DOHH2 (cell line): ENCODE measurements at regions not wholly inside any gene's neighbourhood (a gene's known extent, or its start where the extent isn't known, plus 50 kb on each side); places are given as distances from the start of the nearest gene placed in this dataset.
A peak's percentile ranks its signal among the peaks of the same experiment; 100 is the strongest.

Experiments
- H3F3A ChIP-seq: fragments of 200-600 bp; sonication (generic), shearing (Covaris generic); 2 replicates; pipeline ENCODE4 v1.6.0; 2016; ENCODE audit warnings: antibody characterized with exemption, mild to moderate bottlenecking; ENCODE audit not compliant: control insufficient read depth, insufficient read depth
- H3K27ac ChIP-seq: fragments of 200-600 bp; sonication (generic); 2 replicates; pipeline ENCODE4 v1.5.1; 2014; ENCODE audit warnings: low read depth, mild to moderate bottlenecking, low read length, moderate library complexity
- H3K27me3 ChIP-seq: fragments of 200-600 bp; sonication (generic); 2 replicates; pipeline ENCODE4 v1.6.1; 2014; ENCODE audit warnings: mild to moderate bottlenecking, low read length, mixed read lengths; ENCODE audit not compliant: control insufficient read depth
- H3K36me3 ChIP-seq: fragments of 200-600 bp; sonication (generic); 2 replicates; pipeline ENCODE4 v1.6.1; 2014; ENCODE audit warnings: mild to moderate bottlenecking, low read length, moderate library complexity, mixed read lengths; ENCODE audit not compliant: control insufficient read depth
- H3K4me1 ChIP-seq: fragments of 200-600 bp; sonication (generic); 2 replicates; pipeline ENCODE4 v1.6.1; 2014; ENCODE audit warnings: mild to moderate bottlenecking, low read length, mixed read lengths; ENCODE audit not compliant: control insufficient read depth
- H3K4me2 ChIP-seq: fragments of 200-600 bp; sonication (generic); 2 replicates; pipeline ENCODE4 v1.6.0; 2014; ENCODE audit warnings: mild to moderate bottlenecking, low read length, moderate library complexity
- H3K4me3 ChIP-seq: fragments of 200-600 bp; sonication (generic); 2 replicates; pipeline ENCODE4 v1.5.1; 2014; ENCODE audit warnings: mild to moderate bottlenecking, low read length, mixed read lengths
- H3K79me2 ChIP-seq: fragments of 200-600 bp; sonication (generic); 2 replicates; pipeline ENCODE4 v1.6.1; 2014; ENCODE audit warnings: mild to moderate bottlenecking, low read length, mixed read lengths; ENCODE audit not compliant: control insufficient read depth
- H3K9me2 ChIP-seq: fragments of 200-600 bp; sonication (generic); replicated peaks from 2 replicates; pipeline ENCODE4 v1.6.1; 2014; ENCODE audit warnings: mild to moderate bottlenecking, low read length, mixed read lengths; ENCODE audit not compliant: control insufficient read depth
- H3K9me3 ChIP-seq: fragments of 200-600 bp; sonication (generic); 2 replicates; pipeline ENCODE4 v1.6.1; 2014; ENCODE audit warnings: antibody characterized with exemption, low read length, mixed read lengths; ENCODE audit not compliant: control insufficient read depth, insufficient read depth
- H4K20me1 ChIP-seq: fragments of 200-600 bp; sonication (generic); 2 replicates; pipeline ENCODE4 v1.6.0; 2014; ENCODE audit warnings: low read depth, mild to moderate bottlenecking, antibody characterized with exemption, low read length, moderate library complexity; ENCODE audit not compliant: control insufficient read depth, insufficient read depth
- CTCF ChIP-seq: fragments of 200-600 bp; sonication (generic); IDR thresholded peaks from one replicate; pipeline ENCODE4 v1.5.1; 2014; ENCODE audit warnings: antibody characterized with exemption, mild to moderate bottlenecking, low read depth, low read length; ENCODE audit not compliant: poor library complexity, severe bottlenecking
- EZH2phosphoT487 ChIP-seq: fragments of 200-600 bp; sonication (generic); IDR thresholded peaks from 2 replicates; pipeline ENCODE4 v1.6.1; 2017; ENCODE audit warnings: borderline replicate concordance, mild to moderate bottlenecking, antibody characterized with exemption, low read length, moderate library complexity, mixed read lengths

GRCh38 chr6:27133281-27134227 lies 113.9 kb upstream of the PRSS16 start:
- peaks cover 21% of the 10 kb centered on the region for H3K36me3 ChIP-seq
- TF ChIP-seq CTCF, result no peak
- TF ChIP-seq EZH2phosphoT487, result no peak
- H3K79me2 ChIP-seq, result no peaks in the 10 kb centered on the region
- peaks cover 86% of the 10 kb centered on the region for H3K4me1 ChIP-seq
- H3K9me3 ChIP-seq, result no peaks in the 10 kb centered on the region
- peak overlapping the region; percentile 89 for H3K4me3 ChIP-seq
- no peaks in the 10 kb centered on the region for H3K27me3 ChIP-seq
- H3K27ac ChIP-seq, result peak overlapping the region; percentile 99
- no peaks in the 10 kb centered on the region for H4K20me1 ChIP-seq
- peak overlapping the region; percentile 83 for H3K4me2 ChIP-seq
- H3F3A ChIP-seq, result peaks cover 54% of the 10 kb centered on the region
- H3K9me2 ChIP-seq, result no peaks in the 10 kb centered on the region

GRCh38 chr6:27135087-27135657 lies 112.3 kb upstream of the PRSS16 start:
- TF ChIP-seq EZH2phosphoT487, result no peak
- no peak for TF ChIP-seq CTCF
- no peaks in the 10 kb centered on the region for H3K9me3 ChIP-seq
- H3K79me2 ChIP-seq, result no peaks in the 10 kb centered on the region
- H4K20me1 ChIP-seq, result no peaks in the 10 kb centered on the region
- H3K4me3 ChIP-seq, result 0 out of 2 replicates have a peak overlapping the region, but pooled peaks have one; percentile 36
- no peaks in the 10 kb centered on the region for H3K9me2 ChIP-seq
- peaks cover 32% of the 10 kb centered on the region for H3K36me3 ChIP-seq
- H3K27ac ChIP-seq, result peak overlapping the region; percentile 99
- peaks cover 59% of the 10 kb centered on the region for H3F3A ChIP-seq
- H3K27me3 ChIP-seq, result no peaks in the 10 kb centered on the region
- H3K4me2 ChIP-seq, result peak overlapping the region; percentile 83; the same call in 1 of the 2 replicates
- peaks cover 78% of the 10 kb centered on the region for H3K4me1 ChIP-seq

GRCh38 chr6:27136077-27136644 lies 111.3 kb upstream of the PRSS16 start:
- peaks cover 71% of the 10 kb centered on the region for H3K4me1 ChIP-seq
- H3K36me3 ChIP-seq, result peaks cover 32% of the 10 kb centered on the region
- no peak for TF ChIP-seq CTCF
- no peak for TF ChIP-seq EZH2phosphoT487
- H3K4me2 ChIP-seq, result no peak overlapping the region
- no peaks in the 10 kb centered on the region for H3K27me3 ChIP-seq
- H4K20me1 ChIP-seq, result no peaks in the 10 kb centered on the region
- peak overlapping the region; percentile 99; the same call in 1 of the 2 replicates for H3K27ac ChIP-seq
- no peak overlapping the region for H3K4me3 ChIP-seq
- H3K9me2 ChIP-seq, result no peaks in the 10 kb centered on the region
- H3K79me2 ChIP-seq, result no peaks in the 10 kb centered on the region
- no peaks in the 10 kb centered on the region for H3K9me3 ChIP-seq
- H3F3A ChIP-seq, result peaks cover 53% of the 10 kb centered on the region
